Neural crest cell (in vitro differentiated cells): ENCODE measurements at regions not wholly inside any gene's neighbourhood (a gene's known extent, or its start where the extent isn't known, plus 50 kb on each side); places are given as distances from the start of the nearest gene placed in this dataset.

Experiments
- DNase-seq: peaks from one replicate; pipeline ENCODE4 v3.0.0; 2021; ENCODE audit warnings: low read depth, mixed read lengths, low spot score
- H3K27ac Mint-ChIP-seq: one replicate; pipeline ENCODE4 v1.8.0; 2021; ENCODE audit warnings: mild to moderate bottlenecking, mixed read lengths; ENCODE audit not compliant: unreplicated experiment
- H3K27me3 Mint-ChIP-seq: 2 replicates; pipeline ENCODE4 v1.8.0; 2021; ENCODE audit warnings: low read depth, mild to moderate bottlenecking, mixed read lengths
- H3K36me3 Mint-ChIP-seq: 2 replicates; pipeline ENCODE4 v1.8.0; 2021; ENCODE audit warnings: low read depth, mild to moderate bottlenecking, mixed read lengths
- H3K4me1 Mint-ChIP-seq: 2 replicates; pipeline ENCODE4 v1.8.0; 2021; ENCODE audit warnings: mixed read lengths
- H3K4me3 Mint-ChIP-seq: one replicate; pipeline ENCODE4 v1.8.0; 2021; ENCODE audit warnings: mild to moderate bottlenecking, mixed read lengths
- H3K9me3 Mint-ChIP-seq: 2 replicates; pipeline ENCODE4 v1.8.0; 2021; ENCODE audit warnings: mixed read lengths
- CTCF ChIP-seq: fragments of 200-600 bp; sonication (generic); conservative IDR thresholded peaks from 2 replicates; pipeline ENCODE4 v1.5.0; 2021; ENCODE audit warnings: antibody characterized with exemption, mild to moderate bottlenecking

GRCh38 chr16:55411231-55411630 lies 67.8 kb upstream of the MMP2 start:
- H3K4me3 Mint-ChIP-seq: no peak overlapping the region
- TF ChIP-seq CTCF: no peak
- no peaks in the 10 kb centered on the region for H3K9me3 Mint-ChIP-seq
- H3K27ac Mint-ChIP-seq: no peak overlapping the region
- peaks cover 8% of the 10 kb centered on the region for H3K4me1 Mint-ChIP-seq
- H3K27me3 Mint-ChIP-seq: peaks cover 48% of the 10 kb centered on the region
- no peak for DNase-seq
- H3K36me3 Mint-ChIP-seq: no peaks in the 10 kb centered on the region

DNA sequence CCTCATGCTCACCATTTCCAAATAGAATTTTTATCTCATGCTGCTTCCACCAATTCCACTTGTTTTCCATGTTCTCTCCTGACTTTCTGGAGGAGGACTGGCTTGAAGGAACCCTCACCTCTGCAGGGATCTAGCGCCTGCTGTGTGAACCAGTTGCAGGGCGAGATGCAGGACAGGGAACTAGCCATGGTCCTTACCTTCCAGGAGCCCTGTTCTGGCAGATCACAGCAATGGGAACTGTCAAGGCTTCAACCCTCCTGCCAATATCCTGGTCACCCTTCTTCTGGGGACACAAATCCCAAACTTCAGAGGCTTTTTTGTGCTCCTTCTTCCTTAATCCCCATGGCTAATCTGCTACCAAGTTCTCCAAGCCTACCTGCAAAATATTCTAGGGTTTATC lies 60.4 kb upstream of the MMP2 start:
- TF ChIP-seq CTCF: no peak
- DNase-seq: no peak
- Mint-ChIP-seq H3K4me3 (no peak overlapping the region), H3K9me3 (no peaks in the 10 kb centered on the region), H3K27ac (no peak overlapping the region), H3K27me3 (peaks cover 74% of the 10 kb centered on the region), H3K4me1 (no peaks in the 10 kb centered on the region), H3K36me3 (no peaks in the 10 kb centered on the region)

DNA sequence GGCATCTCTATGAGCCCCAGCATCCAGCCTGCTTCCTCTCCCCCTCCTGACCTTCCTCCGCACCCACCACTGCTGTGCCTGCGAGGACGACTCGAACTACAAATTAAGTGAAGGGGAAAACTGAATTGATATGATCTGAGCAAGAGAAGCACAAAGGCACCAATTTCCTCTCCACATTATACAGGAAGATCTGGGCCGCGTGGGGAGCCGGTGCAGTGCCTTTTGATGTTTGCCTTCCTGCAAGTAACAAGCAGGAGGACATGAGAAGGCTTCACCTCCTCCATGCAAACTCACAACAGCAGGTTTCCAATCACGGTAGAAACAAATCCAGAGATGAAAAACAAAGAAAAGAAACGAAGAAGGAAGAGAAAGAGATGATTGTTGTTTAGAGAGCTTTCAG lies 57.8 kb upstream of the MMP2 start:
- H3K4me3 Mint-ChIP-seq: no peak overlapping the region
- H3K9me3 Mint-ChIP-seq: no peaks in the 10 kb centered on the region
- peaks cover 64% of the 10 kb centered on the region for H3K27me3 Mint-ChIP-seq
- no peaks in the 10 kb centered on the region for H3K4me1 Mint-ChIP-seq
- H3K36me3 Mint-ChIP-seq: no peaks in the 10 kb centered on the region
- DNase-seq: no peak
- H3K27ac Mint-ChIP-seq: no peak overlapping the region
- no peak for TF ChIP-seq CTCF

GRCh38 chr16:55426865-55427484 lies 52.0 kb upstream of the MMP2 start:
- H3K27ac Mint-ChIP-seq: no peak overlapping the region
- H3K4me3 Mint-ChIP-seq: no peak overlapping the region
- H3K36me3 Mint-ChIP-seq: no peaks in the 10 kb centered on the region
- DNase-seq: no peak
- peaks cover 5% of the 10 kb centered on the region for H3K4me1 Mint-ChIP-seq
- no peak for TF ChIP-seq CTCF
- H3K9me3 Mint-ChIP-seq: no peaks in the 10 kb centered on the region
- peaks cover 16% of the 10 kb centered on the region for H3K27me3 Mint-ChIP-seq
